Testis (tissue), 2 donors: ENCODE measurements at regions not wholly inside any gene's neighbourhood (a gene's known extent, or its start where the extent isn't known, plus 50 kb on each side); places are given as distances from the start of the nearest gene placed in this dataset.

Experiments used
- DNase-seq: peaks from one replicate; pipeline ENCODE4 v3.0.0-alpha.2; 2019
- H3K27ac ChIP-seq, 2 donors: fragments of 200-600 bp; sonication (generic); one replicate each; pipeline ENCODE4 v1.5.1; 2019
- H3K27me3 ChIP-seq: fragments of 200-600 bp; sonication (generic); one replicate; pipeline ENCODE4 v1.5.1; 2019
- H3K36me3 ChIP-seq: fragments of 200-600 bp; sonication (generic); one replicate; pipeline ENCODE4 v1.5.1; 2017; ENCODE audit warnings: low read depth; ENCODE audit errors: missing control alignments
- H3K4me1 ChIP-seq: fragments of 200-600 bp; sonication (generic); one replicate; pipeline ENCODE4 v1.5.1; 2019
- H3K4me3 ChIP-seq, 2 donors: fragments of 200-600 bp; sonication (generic); one replicate each; pipeline ENCODE4 v1.5.1; 2017 to 2019
- H3K9me3 ChIP-seq: fragments of 200-600 bp; sonication (generic); one replicate; pipeline ENCODE4 v1.5.1; 2017
- CTCF ChIP-seq, 3 experiments: fragments of 450-650 bp in 2 of 3; fragments of 200-600 bp in 1 of 3; sonication (generic) in 1 of 3; IDR thresholded peaks; one replicate each; pipeline ENCODE4 v1.5.1; 2016 to 2019; ENCODE audit warnings: antibody characterized with exemption in 3 of 3, mild to moderate bottlenecking in 2 of 3, moderate library complexity in 1 of 3
- POLR2A ChIP-seq: fragments of 450-650 bp; IDR thresholded peaks from one replicate; pipeline ENCODE4 v1.6.1; 2017; ENCODE audit warnings: antibody characterized with exemption, mild to moderate bottlenecking, moderate library complexity
- WGBS, 2 donors: methylation state at CpG; one replicate each; pipeline ENCODE4 v1.1.5; 2018; 5-methylcytosine and 5-hydroxymethylcytosine counted together
- intact Hi-C: fragments of 100-400 bp; cut with DNase I; formaldehyde crosslinking; loops from one replicate; pipeline ENCODE4 v1.15.1; 2023; ENCODE audit warnings: low total_unique reads

- intact Hi-C loops, result no loop called here
- no peak for TF ChIP-seq POLR2A
- no peak for TF ChIP-seq CTCF (IDR thresholded peaks at IDR 0.05)
- WGBS, 2 donors, result 63 to 71% methylated on average over 1 of the region's 1 CpG
- Histone ChIP-seq H3K36me3 (no peaks in the 10 kb centered on the region), H3K27ac (no peak overlapping the region), H3K4me1 (no peaks in the 10 kb centered on the region), H3K27me3 (no peaks in the 10 kb centered on the region), H3K4me3 (no peak overlapping the region), H3K9me3 (no peaks in the 10 kb centered on the region)
- DNase-seq, result no peak
These were observed 438.0 kb downstream of the OLFM4 start for GRCh38 chr13:53466576-53466975.

- 70 to 85% methylated on average over 4 of the region's 4 CpGs for WGBS, 2 donors
- no peaks in the 10 kb centered on the region for H3K36me3 ChIP-seq
These were observed 444.8 kb downstream of the OLFM4 start for GRCh38 chr13:53473397-53473796.

GRCh38 chr13:53474878-53475277 lies 446.3 kb downstream of the OLFM4 start:
- WGBS, 2 donors, result 77 to 88% methylated on average over 2 of the region's 2 CpGs
- Histone ChIP-seq H3K36me3 (no peaks in the 10 kb centered on the region), H3K9me3 (no peaks in the 10 kb centered on the region), H3K27ac (no peak overlapping the region), H3K27me3 (no peaks in the 10 kb centered on the region), H3K4me1 (no peaks in the 10 kb centered on the region), H3K4me3 (no peak overlapping the region)
- TF ChIP-seq POLR2A (no peak), CTCF (IDR thresholded peaks at IDR 0.05) (no peak)
- intact Hi-C loops, result no loop called here
- no peak for DNase-seq

More at GRCh38 chr13:53473397-53473796, 444.8 kb downstream of the OLFM4 start:
- TF ChIP-seq POLR2A (no peak), CTCF (IDR thresholded peaks at IDR 0.05) (no peak)
- H3K4me3 ChIP-seq, result no peak overlapping the region
- no peak overlapping the region for H3K27ac ChIP-seq
- H3K27me3 ChIP-seq, result no peaks in the 10 kb centered on the region
- H3K4me1 ChIP-seq, result no peaks in the 10 kb centered on the region
- DNase-seq, result no peak
- H3K9me3 ChIP-seq, result no peaks in the 10 kb centered on the region
- intact Hi-C loops, result no loop called here

- 75 to 76% methylated on average over 5 of the region's 5 CpGs for WGBS, 2 donors
- intact Hi-C loops, result no loop called here
These were observed 462.1 kb downstream of the OLFM4 start for GRCh38 chr13:53490752-53491151.

More at GRCh38 chr13:53490752-53491151, 462.1 kb downstream of the OLFM4 start:
- Histone ChIP-seq H3K27me3 (no peaks in the 10 kb centered on the region), H3K9me3 (no peaks in the 10 kb centered on the region), H3K36me3 (no peaks in the 10 kb centered on the region), H3K4me3 (no peak overlapping the region), H3K27ac (no peak overlapping the region), H3K4me1 (no peaks in the 10 kb centered on the region)
- TF ChIP-seq CTCF (IDR thresholded peaks at IDR 0.05) (no peak), POLR2A (no peak)
- DNase-seq, result no peak
